HuH-7 (cell line): ENCODE measurements at regions not wholly inside any gene's neighbourhood (a gene's known extent, or its start where the extent isn't known, plus 50 kb on each side); places are given as distances from the start of the nearest gene placed in this dataset.

ENCODE experiments used
- DNase-seq: peaks from one replicate; pipeline ENCODE4 v3.0.0; 2011; ENCODE audit warnings: low spot score

GRCh38 chr3:135800071-135800549 is 165.4 kb upstream of the PPP2R3A start:
- no peak for DNase-seq

GRCh38 chr3:135801018-135801417 is 164.5 kb upstream of the PPP2R3A start:
- DNase-seq, result no peak

- no peak for DNase-seq
Measured at GRCh38 chr3:135802171-135802570, 163.4 kb upstream of the PPP2R3A start.

GRCh38 chr3:135803028-135803692 is 162.4 kb upstream of the PPP2R3A start:
- no peak for DNase-seq

GRCh38 chr3:135805752-135806151 is 159.8 kb upstream of the PPP2R3A start:
- DNase-seq, result no peak

GRCh38 chr3:135806317-135806716 is 159.2 kb upstream of the PPP2R3A start:
- DNase-seq, result no peak

- DNase-seq, result no peak
Measured at GRCh38 chr3:135807879-135808278, 157.6 kb upstream of the PPP2R3A start.

- DNase-seq, result no peak
Measured at GRCh38 chr3:135809021-135809634, 156.4 kb upstream of the PPP2R3A start.

GRCh38 chr3:135811651-135812050 is 153.9 kb upstream of the PPP2R3A start:
- DNase-seq, result no peak

GRCh38 chr3:135812057-135812456 is 153.5 kb upstream of the PPP2R3A start:
- DNase-seq, result no peak

- DNase-seq, result no peak
Measured at GRCh38 chr3:135834465-135834864, 131.1 kb upstream of the PPP2R3A start.

- DNase-seq, result no peak
Measured at GRCh38 chr3:135837977-135838631, 127.4 kb upstream of the PPP2R3A start.

GRCh38 chr3:135840436-135840835 is 125.1 kb upstream of the PPP2R3A start:
- DNase-seq, result no peak

- DNase-seq, result no peak
Measured at GRCh38 chr3:135844386-135844785, 121.1 kb upstream of the PPP2R3A start.

- DNase-seq, result no peak
Measured at GRCh38 chr3:135848051-135848450, 117.5 kb upstream of the PPP2R3A start.

- no peak for DNase-seq
Measured at GRCh38 chr3:135849827-135850226, 115.7 kb upstream of the PPP2R3A start.

- DNase-seq, result no peak
Measured at GRCh38 chr3:135851201-135852081, 114.1 kb upstream of the PPP2R3A start.

- DNase-seq, result no peak
Measured at GRCh38 chr3:135853981-135854380, 111.5 kb upstream of the PPP2R3A start.

- DNase-seq, result no peak
Measured at GRCh38 chr3:135860761-135861160, 104.8 kb upstream of the PPP2R3A start.

- no peak for DNase-seq
Measured at GRCh38 chr3:135862361-135862760, 103.2 kb upstream of the PPP2R3A start.

- DNase-seq, result no peak
Measured at GRCh38 chr3:135864060-135864459, 101.5 kb upstream of the PPP2R3A start.

- DNase-seq, result no peak
Measured at GRCh38 chr3:135865085-135865484, 100.4 kb upstream of the PPP2R3A start.
